Lower leg skin (tissue), 3 donors: ENCODE measurements at regions not wholly inside any gene's neighbourhood (a gene's known extent, or its start where the extent isn't known, plus 50 kb on each side); places are given as distances from the start of the nearest gene placed in this dataset.

Experiments
- POLR2A ChIP-seq, 2 donors: fragments of 450-650 bp; IDR thresholded peaks; one replicate each; pipeline ENCODE4 v1.6.1; 2016 to 2017; ENCODE audit warnings: antibody characterized with exemption in 2 of 2, mild to moderate bottlenecking in 1 of 2, moderate library complexity in 1 of 2
- TF ChIP-seq, protein P1 (sequence below), 3 donors: fragments of 450-650 bp; IDR thresholded peaks; one replicate each; pipeline ENCODE4 v1.5.1; 2016; ENCODE audit warnings: antibody characterized with exemption in 3 of 3, mild to moderate bottlenecking in 3 of 3, moderate library complexity in 2 of 3

DNA sequence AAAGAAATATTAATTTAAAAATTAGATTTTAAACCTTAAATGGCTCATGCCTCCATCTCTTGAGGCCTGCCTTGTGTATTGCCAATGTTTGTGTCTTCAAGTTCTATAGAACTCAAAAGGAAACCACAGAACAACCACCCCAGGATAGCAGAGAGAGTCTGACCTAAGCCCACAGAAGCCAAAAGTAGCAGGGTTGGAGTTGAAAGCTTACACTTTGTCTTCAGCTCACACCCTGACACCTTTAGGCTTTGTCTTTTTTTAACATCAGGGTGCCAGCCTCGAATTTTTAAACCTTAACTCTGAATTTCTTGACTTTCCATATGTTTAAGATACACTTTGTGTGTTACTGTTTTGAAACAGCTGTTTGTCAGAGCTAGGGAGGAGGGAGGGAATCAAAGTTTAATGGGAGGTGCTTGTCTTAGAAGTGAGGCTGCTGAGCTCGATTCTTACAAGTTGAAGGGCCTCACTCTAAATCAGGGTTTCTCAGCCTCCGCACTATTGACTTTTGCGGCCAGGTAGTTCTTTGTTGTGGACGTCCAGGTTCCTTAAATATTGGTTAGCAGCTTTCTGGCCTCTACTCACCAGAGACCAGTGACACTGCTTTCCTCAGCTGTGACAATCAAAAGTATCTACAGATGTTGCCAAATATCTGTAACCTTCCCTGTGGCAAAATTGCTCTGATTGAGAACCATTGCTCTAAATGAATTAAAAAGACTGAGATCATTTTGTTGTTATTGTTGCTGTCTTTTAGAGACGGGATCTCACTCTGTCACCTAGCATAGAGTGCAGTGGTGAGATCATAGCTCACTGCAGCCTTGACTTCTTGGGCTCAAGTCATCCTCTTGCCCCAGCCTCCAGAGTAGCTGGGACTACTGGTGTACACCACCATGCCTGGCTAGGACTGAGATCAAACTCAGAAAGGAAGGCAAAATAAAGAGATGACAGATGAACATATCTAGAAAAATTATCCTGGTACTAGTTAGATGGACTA is 139.2 kb upstream of the EOMES start:
- TF ChIP-seq, protein P1, sequence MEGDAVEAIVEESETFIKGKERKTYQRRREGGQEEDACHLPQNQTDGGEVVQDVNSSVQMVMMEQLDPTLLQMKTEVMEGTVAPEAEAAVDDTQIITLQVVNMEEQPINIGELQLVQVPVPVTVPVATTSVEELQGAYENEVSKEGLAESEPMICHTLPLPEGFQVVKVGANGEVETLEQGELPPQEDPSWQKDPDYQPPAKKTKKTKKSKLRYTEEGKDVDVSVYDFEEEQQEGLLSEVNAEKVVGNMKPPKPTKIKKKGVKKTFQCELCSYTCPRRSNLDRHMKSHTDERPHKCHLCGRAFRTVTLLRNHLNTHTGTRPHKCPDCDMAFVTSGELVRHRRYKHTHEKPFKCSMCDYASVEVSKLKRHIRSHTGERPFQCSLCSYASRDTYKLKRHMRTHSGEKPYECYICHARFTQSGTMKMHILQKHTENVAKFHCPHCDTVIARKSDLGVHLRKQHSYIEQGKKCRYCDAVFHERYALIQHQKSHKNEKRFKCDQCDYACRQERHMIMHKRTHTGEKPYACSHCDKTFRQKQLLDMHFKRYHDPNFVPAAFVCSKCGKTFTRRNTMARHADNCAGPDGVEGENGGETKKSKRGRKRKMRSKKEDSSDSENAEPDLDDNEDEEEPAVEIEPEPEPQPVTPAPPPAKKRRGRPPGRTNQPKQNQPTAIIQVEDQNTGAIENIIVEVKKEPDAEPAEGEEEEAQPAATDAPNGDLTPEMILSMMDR (IDR thresholded peaks at IDR 0.05), result no peak
- no peak for TF ChIP-seq POLR2A (IDR thresholded peaks at IDR 0.05)
